A673 (cell line): ENCODE measurements at regions not wholly inside any gene's neighbourhood (a gene's known extent, or its start where the extent isn't known, plus 50 kb on each side); places are given as distances from the start of the nearest gene placed in this dataset.
"Not testable (repeated sequence)": the region's sequence is repeated elsewhere in the genome, so short reads cannot be mapped to it uniquely, and the experiment has no call there.

ENCODE experiments used
- CTCF ChIP-seq: fragments of 300-800, 200-600 bp; sonication (generic); conservative IDR thresholded peaks from 2 replicates; pipeline ENCODE4 v1.5.1; 2017; ENCODE audit warnings: low read depth, mild to moderate bottlenecking, antibody characterized with exemption, low read length, moderate library complexity, mixed read lengths
- EZH2 ChIP-seq: fragments of 200-600 bp; sonication (generic); IDR thresholded peaks from 2 replicates; pipeline ENCODE4 v1.6.1; 2017; ENCODE audit warnings: borderline replicate concordance, low read depth, mild to moderate bottlenecking, mixed read lengths, antibody characterized with exemption, low read length; ENCODE audit not compliant: poor library complexity, severe bottlenecking

DNA sequence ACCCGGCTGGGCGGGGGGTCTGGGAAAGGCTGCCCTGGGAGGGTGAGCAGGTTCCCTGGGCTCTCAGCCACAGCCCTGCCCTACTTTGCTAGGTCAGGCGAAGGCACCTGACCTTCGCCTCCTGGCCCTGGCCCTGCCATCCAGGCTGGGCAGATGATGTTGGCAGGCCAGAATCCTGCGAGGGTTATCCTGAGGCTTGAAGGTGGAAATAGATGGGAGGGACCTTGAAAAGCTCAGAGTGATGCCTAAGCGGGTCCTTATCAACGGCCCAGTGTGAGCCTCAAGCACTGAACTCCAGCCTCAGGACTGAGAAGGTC, 191.3 kb downstream of the LAT start:
- TF ChIP-seq EZH2, CTCF: not testable (repeated sequence)
